GM19455 (cell line): ENCODE measurements at regions not wholly inside any gene's neighbourhood (a gene's known extent, or its start where the extent isn't known, plus 50 kb on each side); places are given as distances from the start of the nearest gene placed in this dataset.
"Not testable (repeated sequence)": the region's sequence is repeated elsewhere in the genome, so short reads cannot be mapped to it uniquely, and the experiment has no call there.

ENCODE experiments used
- ATAC-seq: cut with Tn5 transposase; IDR thresholded peaks from one replicate; pipeline ENCODE4 v1.9.1; 2021; ENCODE audit not compliant: unreplicated experiment

GRCh38 chrX:112946227-112946626 is 105.6 kb upstream of the AMOT start:
- no peak for ATAC-seq

- no peak for ATAC-seq
Measured at GRCh38 chrX:112945826-112946225, 105.2 kb upstream of the AMOT start.

GRCh38 chrX:112941209-112941837 is 100.7 kb upstream of the AMOT start:
- ATAC-seq = no peak

GRCh38 chrX:112935029-112935428 is 94.4 kb upstream of the AMOT start:
- ATAC-seq = no peak

- no peak for ATAC-seq
Measured at GRCh38 chrX:112931900-112932299, 91.3 kb upstream of the AMOT start.

GRCh38 chrX:112931478-112931877 is 90.8 kb upstream of the AMOT start:
- ATAC-seq = no peak

GRCh38 chrX:112923381-112923780 is 82.8 kb upstream of the AMOT start:
- not testable (repeated sequence) for ATAC-seq

GRCh38 chrX:112913807-112914206 is 73.2 kb upstream of the AMOT start:
- ATAC-seq = no peak

- no peak for ATAC-seq
Measured at GRCh38 chrX:112910418-112910817, 69.8 kb upstream of the AMOT start.

GRCh38 chrX:112901869-112902725 is 61.5 kb upstream of the AMOT start:
- no peak for ATAC-seq

GRCh38 chrX:112896051-112896450 is 55.4 kb upstream of the AMOT start:
- no peak for ATAC-seq
